ENCODE measurements at regions not wholly inside any gene's neighbourhood (a gene's known extent, or its start where the extent isn't known, plus 50 kb on each side); places are given as distances from the start of the nearest gene placed in this dataset.

DNA sequence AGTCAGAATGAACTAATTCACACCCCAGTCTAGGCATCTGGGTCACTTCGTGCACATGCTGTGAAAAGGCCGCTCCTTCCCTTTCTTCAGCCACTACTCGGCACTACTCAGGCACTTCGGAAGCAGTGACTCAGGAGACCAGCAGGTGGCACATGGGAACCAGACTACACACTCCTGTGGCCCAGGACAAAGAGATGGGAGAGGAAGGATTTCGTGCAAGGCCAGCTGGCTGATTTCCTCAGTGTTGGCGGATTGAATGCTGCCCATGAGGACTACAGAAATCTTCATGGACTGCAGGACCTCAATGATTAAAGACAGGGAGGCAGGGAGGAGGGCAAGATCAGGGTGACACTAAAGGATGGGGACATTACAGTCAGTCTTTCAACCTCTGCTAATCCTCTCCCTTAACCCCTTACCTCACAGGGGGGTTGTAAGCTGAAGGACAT lies 117.8 kb upstream of the SPACA1 start (continued):
- TF ChIP-seq ZNF687 (CRISPR knock-in tag; IDR thresholded peaks at IDR 0.05) (no peak; the same call in 1 of the 2 replicates), NR2F6 (IDR thresholded peaks at IDR 0.05) (no peak), NR2F6 (CRISPR knock-in tag; IDR thresholded peaks at IDR 0.05) (peak; percentile 25; the same call in 1 of the 2 replicates), CHD2 (IDR thresholded peaks at IDR 0.05; ENCODE audit: low read depth, low read length) (no peak), FOSL2 (CRISPR knock-in tag; IDR thresholded peaks at IDR 0.05) (peak; percentile 74), ZSCAN25 (CRISPR knock-in tag; IDR thresholded peaks at IDR 0.05) (0 out of 2 replicates have a peak, but pooled peaks have one; percentile 44), SOX5 (CRISPR knock-in tag; IDR thresholded peaks at IDR 0.05; ENCODE audit: borderline replicate concordance) (0 out of 2 replicates have a peak, but pooled peaks have one; percentile 44), ZNF276 (CRISPR knock-in tag; IDR thresholded peaks at IDR 0.05; ENCODE audit: low read depth) (peak; percentile 55; the same call in 1 of the 2 replicates), ZNF292 (CRISPR knock-in tag; IDR thresholded peaks at IDR 0.05; ENCODE audit: borderline replicate concordance, low read depth) (no peak), KMT2A (CRISPR knock-in tag; IDR thresholded peaks at IDR 0.05) (0 out of 2 replicates have a peak, but pooled peaks have one; percentile 45), PHF5A (CRISPR knock-in tag; IDR thresholded peaks at IDR 0.05; ENCODE audit: low read depth, unreplicated experiment) (peak; percentile 39), ZNF367 (CRISPR knock-in tag; IDR thresholded peaks at IDR 0.05; ENCODE audit: borderline replicate concordance) (no peak), TEF (CRISPR knock-in tag; IDR thresholded peaks at IDR 0.05) (no peak), SOX6 (IDR thresholded peaks at IDR 0.05) (no peak), SOX6 (CRISPR knock-in tag; IDR thresholded peaks at IDR 0.05) (no peak)
- TF ChIP-seq, protein P1, sequence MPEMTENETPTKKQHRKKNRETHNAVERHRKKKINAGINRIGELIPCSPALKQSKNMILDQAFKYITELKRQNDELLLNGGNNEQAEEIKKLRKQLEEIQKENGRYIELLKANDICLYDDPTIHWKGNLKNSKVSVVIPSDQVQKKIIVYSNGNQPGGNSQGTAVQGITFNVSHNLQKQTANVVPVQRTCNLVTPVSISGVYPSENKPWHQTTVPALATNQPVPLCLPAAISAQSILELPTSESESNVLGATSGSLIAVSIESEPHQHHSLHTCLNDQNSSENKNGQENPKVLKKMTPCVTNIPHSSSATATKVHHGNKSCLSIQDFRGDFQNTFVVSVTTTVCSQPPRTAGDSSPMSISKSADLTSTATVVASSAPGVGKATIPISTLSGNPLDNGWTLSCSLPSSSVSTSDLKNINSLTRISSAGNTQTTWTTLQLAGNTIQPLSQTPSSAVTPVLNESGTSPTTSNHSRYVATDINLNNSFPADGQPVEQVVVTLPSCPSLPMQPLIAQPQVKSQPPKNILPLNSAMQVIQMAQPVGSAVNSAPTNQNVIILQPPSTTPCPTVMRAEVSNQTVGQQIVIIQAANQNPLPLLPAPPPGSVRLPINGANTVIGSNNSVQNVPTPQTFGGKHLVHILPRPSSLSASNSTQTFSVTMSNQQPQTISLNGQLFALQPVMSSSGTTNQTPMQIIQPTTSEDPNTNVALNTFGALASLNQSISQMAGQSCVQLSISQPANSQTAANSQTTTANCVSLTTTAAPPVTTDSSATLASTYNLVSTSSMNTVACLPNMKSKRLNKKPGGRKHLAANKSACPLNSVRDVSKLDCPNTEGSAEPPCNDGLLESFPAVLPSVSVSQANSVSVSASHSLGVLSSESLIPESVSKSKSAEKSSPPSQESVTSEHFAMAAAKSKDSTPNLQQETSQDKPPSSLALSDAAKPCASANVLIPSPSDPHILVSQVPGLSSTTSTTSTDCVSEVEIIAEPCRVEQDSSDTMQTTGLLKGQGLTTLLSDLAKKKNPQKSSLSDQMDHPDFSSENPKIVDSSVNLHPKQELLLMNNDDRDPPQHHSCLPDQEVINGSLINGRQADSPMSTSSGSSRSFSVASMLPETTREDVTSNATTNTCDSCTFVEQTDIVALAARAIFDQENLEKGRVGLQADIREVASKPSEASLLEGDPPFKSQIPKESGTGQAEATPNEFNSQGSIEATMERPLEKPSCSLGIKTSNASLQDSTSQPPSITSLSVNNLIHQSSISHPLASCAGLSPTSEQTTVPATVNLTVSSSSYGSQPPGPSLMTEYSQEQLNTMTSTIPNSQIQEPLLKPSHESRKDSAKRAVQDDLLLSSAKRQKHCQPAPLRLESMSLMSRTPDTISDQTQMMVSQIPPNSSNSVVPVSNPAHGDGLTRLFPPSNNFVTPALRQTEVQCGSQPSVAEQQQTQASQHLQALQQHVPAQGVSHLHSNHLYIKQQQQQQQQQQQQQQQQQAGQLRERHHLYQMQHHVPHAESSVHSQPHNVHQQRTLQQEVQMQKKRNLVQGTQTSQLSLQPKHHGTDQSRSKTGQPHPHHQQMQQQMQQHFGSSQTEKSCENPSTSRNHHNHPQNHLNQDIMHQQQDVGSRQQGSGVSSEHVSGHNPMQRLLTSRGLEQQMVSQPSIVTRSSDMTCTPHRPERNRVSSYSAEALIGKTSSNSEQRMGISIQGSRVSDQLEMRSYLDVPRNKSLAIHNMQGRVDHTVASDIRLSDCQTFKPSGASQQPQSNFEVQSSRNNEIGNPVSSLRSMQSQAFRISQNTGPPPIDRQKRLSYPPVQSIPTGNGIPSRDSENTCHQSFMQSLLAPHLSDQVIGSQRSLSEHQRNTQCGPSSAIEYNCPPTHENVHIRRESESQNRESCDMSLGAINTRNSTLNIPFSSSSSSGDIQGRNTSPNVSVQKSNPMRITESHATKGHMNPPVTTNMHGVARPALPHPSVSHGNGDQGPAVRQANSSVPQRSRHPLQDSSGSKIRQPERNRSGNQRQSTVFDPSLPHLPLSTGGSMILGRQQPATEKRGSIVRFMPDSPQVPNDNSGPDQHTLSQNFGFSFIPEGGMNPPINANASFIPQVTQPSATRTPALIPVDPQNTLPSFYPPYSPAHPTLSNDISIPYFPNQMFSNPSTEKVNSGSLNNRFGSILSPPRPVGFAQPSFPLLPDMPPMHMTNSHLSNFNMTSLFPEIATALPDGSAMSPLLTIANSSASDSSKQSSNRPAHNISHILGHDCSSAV (CRISPR knock-in tag; IDR thresholded peaks at IDR 0.05; ENCODE audit: borderline replicate concordance) = no peak
